Nucleus accumbens (tissue), 56 donors: ENCODE measurements at regions not wholly inside any gene's neighbourhood (a gene's known extent, or its start where the extent isn't known, plus 50 kb on each side); places are given as distances from the start of the nearest gene placed in this dataset.
"Not testable (repeated sequence)": the region's sequence is repeated elsewhere in the genome, so short reads cannot be mapped to it uniquely, and the experiment has no call there.

Experiments
- DNase-seq, 56 donors: peaks; one replicate each; lab custom pipeline; 2025; lab: John Stamatoyannopoulos, UW

GRCh38 chr6:50992704-50993625, 174.3 kb downstream of the TFAP2B start:
- no peak for DNase-seq

- DNase-seq, result no peak
Observed at GRCh38 chr6:50993941-50994720, 175.5 kb downstream of the TFAP2B start.

DNA sequence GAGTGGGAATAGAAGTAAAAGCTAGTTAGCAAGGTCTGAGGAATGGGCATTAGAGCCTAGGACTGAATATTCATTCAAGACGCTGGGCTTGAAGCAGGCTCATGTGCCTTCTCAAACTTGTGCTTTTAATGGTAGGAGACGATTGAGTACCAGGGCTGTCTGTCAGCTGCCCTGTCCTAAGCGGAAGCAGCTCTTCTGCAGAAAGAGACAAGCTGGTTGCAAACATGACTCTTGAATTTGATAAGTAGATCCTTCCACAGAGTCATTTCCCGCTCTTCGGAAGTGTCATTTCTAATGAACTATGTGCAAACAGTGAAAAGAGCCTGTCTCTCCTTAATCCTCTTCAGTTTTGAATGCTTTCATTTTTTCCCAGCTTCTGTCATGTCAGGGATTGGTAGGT, 176.4 kb downstream of the TFAP2B start:
- DNase-seq, result no peak

DNA sequence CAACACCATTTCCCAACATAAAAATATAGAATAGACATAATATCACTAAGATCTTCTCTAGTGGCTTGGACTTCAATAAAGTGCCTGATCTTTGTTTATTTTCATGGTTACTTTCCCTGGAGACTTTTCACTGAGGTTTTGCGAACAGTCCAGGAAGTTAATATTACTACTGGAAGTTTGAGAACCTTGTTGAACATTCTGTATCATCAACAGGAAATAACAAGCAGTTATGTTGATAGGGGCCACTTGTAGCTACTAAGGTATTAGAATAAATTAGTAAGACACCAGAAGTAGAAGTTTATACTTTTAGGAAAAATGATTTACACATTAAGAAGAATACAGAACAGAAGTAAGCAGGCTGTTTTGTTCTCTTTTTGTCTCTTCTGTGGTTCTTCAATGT, 180.2 kb downstream of the TFAP2B start:
- DNase-seq, result no peak

DNA sequence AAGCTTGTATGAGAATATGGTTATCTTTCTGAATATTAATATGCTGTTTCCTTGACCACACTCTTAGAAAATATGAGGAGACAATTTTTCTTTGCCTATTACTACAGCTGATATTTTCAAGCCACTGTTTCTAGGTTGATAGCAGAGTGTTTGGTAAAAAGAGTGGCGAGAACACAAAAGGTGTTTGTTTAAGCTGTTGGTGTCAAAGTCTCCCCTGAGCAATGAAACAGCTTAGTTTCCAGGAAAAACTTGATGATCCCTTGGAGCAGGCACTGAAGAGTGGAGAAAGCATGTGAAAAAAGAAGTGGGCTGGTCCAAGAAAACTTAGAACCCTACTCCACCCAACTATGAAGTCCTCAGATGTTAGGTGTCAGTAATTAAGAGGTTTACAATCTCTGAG, 182.7 kb downstream of the TFAP2B start:
- DNase-seq, result no peak

- DNase-seq, result no peak
Observed at GRCh38 chr6:51004380-51004779, 185.7 kb downstream of the TFAP2B start.

GRCh38 chr6:51005779-51006178, 187.1 kb downstream of the TFAP2B start:
- no peak for DNase-seq

GRCh38 chr6:51007237-51007636, 188.6 kb downstream of the TFAP2B start:
- no peak for DNase-seq

GRCh38 chr6:51008693-51009092, 190.0 kb downstream of the TFAP2B start:
- DNase-seq, result not testable (repeated sequence)

DNA sequence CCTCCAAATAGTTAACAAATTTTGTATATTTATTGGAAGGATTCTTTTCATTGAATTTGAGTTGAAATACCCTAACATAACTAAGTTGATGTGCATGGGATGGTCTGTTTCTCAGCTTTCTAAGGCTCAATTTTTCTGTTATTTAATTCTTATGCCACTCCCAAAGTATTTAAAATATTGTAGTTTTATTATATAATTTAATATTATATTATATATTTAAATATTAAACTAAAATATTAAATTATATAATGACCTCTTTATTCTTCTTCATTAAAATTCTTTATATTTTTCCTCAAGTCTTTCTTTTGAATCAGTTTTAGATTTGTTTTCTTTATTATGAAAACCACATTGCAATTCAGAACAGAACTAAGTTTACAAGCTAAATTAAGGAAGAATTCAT, 194.7 kb downstream of the TFAP2B start:
- no peak for DNase-seq

DNA sequence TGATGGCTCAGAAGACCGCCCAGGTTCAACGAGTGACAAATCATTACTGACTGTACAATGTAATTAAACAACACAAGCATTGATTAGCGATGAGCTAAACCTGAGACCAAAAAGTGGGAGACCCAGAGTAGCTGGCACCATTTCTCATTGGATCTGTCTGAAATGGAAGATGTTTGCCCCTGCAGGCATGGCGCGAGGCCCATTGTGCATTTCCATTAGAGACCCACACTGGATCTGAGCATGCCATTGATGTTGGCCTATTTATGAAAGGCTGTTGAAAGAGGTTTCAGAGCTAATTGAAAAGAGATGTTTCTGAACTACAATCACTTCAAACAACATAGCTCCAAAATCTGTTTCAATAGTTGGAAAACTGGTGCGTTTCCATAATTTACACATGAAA, 196.7 kb downstream of the TFAP2B start:
- DNase-seq, result no peak

- no peak for DNase-seq
Observed at GRCh38 chr6:51016489-51016888, 197.8 kb downstream of the TFAP2B start.

- no peak for DNase-seq
Observed at GRCh38 chr6:51019806-51020205, 201.1 kb downstream of the TFAP2B start.

DNA sequence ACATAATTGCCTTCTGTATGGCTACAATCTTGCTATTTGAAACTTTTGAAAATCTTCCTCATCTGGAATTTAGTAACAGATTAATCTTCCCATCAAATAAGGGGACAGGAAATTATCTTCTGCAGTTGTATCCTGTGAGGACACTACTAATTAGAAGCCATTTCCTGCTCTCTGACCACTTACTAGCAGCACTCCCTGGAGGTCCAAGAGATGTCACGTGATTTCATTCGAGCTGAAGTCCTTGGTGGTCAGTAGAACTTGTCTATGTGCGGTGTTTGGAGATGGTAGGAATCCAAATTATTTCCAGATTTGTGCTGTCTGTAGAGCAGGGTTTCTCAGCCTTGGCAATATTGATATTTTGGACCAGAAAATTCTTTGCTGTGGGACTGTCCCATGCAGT, 202.5 kb downstream of the TFAP2B start:
- no peak for DNase-seq

GRCh38 chr6:51024126-51024525, 205.5 kb downstream of the TFAP2B start:
- no peak for DNase-seq

GRCh38 chr6:51025082-51025777, 206.6 kb downstream of the TFAP2B start:
- DNase-seq, result no peak

- DNase-seq, result no peak
Observed at GRCh38 chr6:51027283-51028065, 208.8 kb downstream of the TFAP2B start.

- no peak for DNase-seq
Observed at GRCh38 chr6:51028276-51028675, 209.6 kb downstream of the TFAP2B start.

DNA sequence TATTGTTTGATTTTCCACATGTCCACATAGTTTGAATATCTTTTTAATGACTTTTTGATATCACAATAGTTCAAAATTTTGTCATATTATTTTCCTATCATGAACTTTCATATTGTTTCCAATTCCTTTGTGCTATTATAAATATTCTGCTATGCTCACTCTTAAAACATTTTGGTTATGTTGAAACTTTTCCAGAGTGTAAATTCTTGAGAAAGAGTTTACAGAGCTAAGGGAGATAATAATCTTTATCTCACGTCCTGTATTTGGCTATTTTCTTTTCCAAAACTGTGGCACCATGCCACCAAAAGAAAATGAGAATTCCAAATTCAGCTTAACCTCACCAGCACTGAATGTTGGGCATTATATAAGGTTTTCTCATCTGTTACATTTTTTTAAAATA, 210.9 kb downstream of the TFAP2B start:
- no peak for DNase-seq

GRCh38 chr6:51045548-51045947, 226.9 kb downstream of the TFAP2B start:
- no peak for DNase-seq
